ENCODE measurements at regions not wholly inside any gene's neighbourhood (a gene's known extent, or its start where the extent isn't known, plus 50 kb on each side); places are given as distances from the start of the nearest gene placed in this dataset.

GRCh38 chr5:60056191-60056590 lies 162.7 kb upstream of the PDE4D start:
- Histone ChIP-seq H2BK12ac (ENCODE audit: insufficient read length, low read depth, low read length) (no peak overlapping the region), H3K4ac (ENCODE audit: low read depth, low read length) (no peak overlapping the region), H2AFZ (ENCODE audit: low read length) (no peak overlapping the region), H3K23me2 (ENCODE audit: insufficient read length, low read depth, low read length, poor library complexity, severe bottlenecking) (no peaks in the 10 kb centered on the region), H2BK120ac (ENCODE audit: low read depth, low read length, poor library complexity, severe bottlenecking) (no peak overlapping the region), H4K91ac (ENCODE audit: insufficient read length, low read depth, low read length) (no peak overlapping the region), H2BK15ac (ENCODE audit: low read depth, low read length) (no peak overlapping the region), H3T11ph (ENCODE audit: low read length) (no peak overlapping the region), H3K18ac (ENCODE audit: insufficient read length, low read depth, low read length) (no peak overlapping the region), H3K9ac (ENCODE audit: extremely low read depth, insufficient read length, low read length) (no peak overlapping the region), H3K14ac (ENCODE audit: insufficient read depth, low read length) (no peak overlapping the region), H3K27ac (ENCODE audit: insufficient read length, low read depth, low read length) (no peak overlapping the region), H4K20me1 (ENCODE audit: control insufficient read depth, insufficient read depth, insufficient read length) (no peaks in the 10 kb centered on the region), H3K4me2 (ENCODE audit: insufficient read depth, insufficient read length, low read length) (no peak overlapping the region), H2BK5ac (ENCODE audit: insufficient read length, low read length) (no peak overlapping the region), H2BK20ac (ENCODE audit: low read depth, low read length, poor library complexity, severe bottlenecking) (no peak overlapping the region), H3K4me1 (ENCODE audit: insufficient read depth, low read length) (no peaks in the 10 kb centered on the region), H3K23ac (ENCODE audit: insufficient read length, low read depth, low read length) (no peak overlapping the region), H3K79me1 (ENCODE audit: insufficient read depth, low read depth, low read length, poor library complexity, severe bottlenecking) (no peaks in the 10 kb centered on the region), H4K5ac (ENCODE audit: insufficient read length, low read depth, low read length) (no peak overlapping the region), H3K56ac (ENCODE audit: insufficient read length, low read depth, low read length) (no peak overlapping the region), H3K9me3 (ENCODE audit: control insufficient read depth, low read depth, low read length) (no peaks in the 10 kb centered on the region), H4K8ac (replicated peaks; ENCODE audit: insufficient read length, low read depth, low read length) (no peak overlapping the region), H3K27me3 (ENCODE audit: insufficient read depth, low read length) (no peaks in the 10 kb centered on the region), H2AK5ac (ENCODE audit: insufficient read length, low read length) (no peak overlapping the region), H3K79me2 (ENCODE audit: insufficient read depth, low read length) (no peaks in the 10 kb centered on the region)
- no peak for DNase-seq
- no peaks in the 10 kb centered on the region for H3K27me3 Mint-ChIP-seq (ENCODE audit: low read depth)
- H3K9me3 Mint-ChIP-seq = peaks cover 13 to 18% of the 10 kb centered on the region in 2 experiments; a peak in 4 of 5 replicates
- H3K27ac Mint-ChIP-seq = no peak overlapping the region; a peak in 1 of 7 replicates
- H3K4me3 Mint-ChIP-seq = no peak overlapping the region
- TF ChIP-seq CTCF (conservative IDR thresholded peaks at IDR 0.05) = no peak
- WGBS (ENCODE audit: extremely low coverage, insufficient read length, low lambda C conversion rate) = no CpG with 5 or more reads among the region's 4 CpGs
- H3K36me3 Mint-ChIP-seq (ENCODE audit: insufficient read depth in 1 of 3, low read depth in 3 of 3) = peaks cover 0 to under 1% (median 0%) of the 10 kb centered on the region in 3 experiments; a peak in 2 of 7 replicates
- peaks cover 0 to 3% of the 10 kb centered on the region in 2 experiments; a peak in 1 of 4 replicates for H3K4me1 Mint-ChIP-seq

Data from H9 (cell line).